K562 (cell line): ENCODE measurements at regions not wholly inside any gene's neighbourhood (a gene's known extent, or its start where the extent isn't known, plus 50 kb on each side); places are given as distances from the start of the nearest gene placed in this dataset.

ENCODE experiments used
- ATAC-seq: fragments of 200-7000 bp; cut with Tn5 transposase; 3 replicates; pipeline ENCODE4 v1.9.1; 2020; ENCODE audit warnings: moderate library complexity
- BruUV-seq: library from RNA; stranded (reverse); fragments of 400-500 nt; replicated peaks from 2 replicates; lab custom pipeline; 2021; lab: Mats Ljungman, UMichigan
- CTCF ChIA-PET: fragments of 300-600 bp; formaldehyde crosslinking; extraction: SDS; loops from one replicate; lab custom pipeline; 2021; ENCODE audit warnings: low intra/inter-chr PET ratio; lab: Yijun Ruan, JAX
- POLR2A ChIA-PET: fragments of 300-600, 350-650 bp; sonication (Branson Sonifier 250); formaldehyde crosslinking; extraction: SDS; loops from one replicate; lab custom pipeline; 2021; ENCODE audit warnings: antibody characterized with exemption, inconsistent platforms; lab: Yijun Ruan, JAX
- DNase-seq, 4 experiments: peaks; one replicate each; pipeline versions ENCODE4 v3.0.0 to v3.0.0-alpha.2; 2011 to 2018; ENCODE audit warnings: low spot score in 3 of 4, mixed read lengths in 3 of 4; ENCODE audit errors: extremely low read depth in 1 of 4
- FAIRE-seq: peaks from 2 replicates; lab custom pipeline; 2011; peaks lifted over from hg19 to GRCh38; lab: Jason Lieb, UNC
- H2AFZ ChIP-seq: 2 replicates; pipeline ENCODE4 v1.6.0; 2011; ENCODE audit warnings: low read depth, low read length, control low read depth, inconsistent platforms
- H3K27ac ChIP-seq: fragments of 200-600 bp; 3 replicates; pipeline ENCODE4 v1.8.0; 2011; ENCODE audit warnings: low read depth, mild to moderate bottlenecking, control low read depth, inconsistent platforms, low read length, moderate library complexity, mixed read lengths; ENCODE audit errors: extremely low read depth
- H3K27me3 ChIP-seq, 2 experiments: fragments of 300-600 bp in 1 of 2; 2 replicates in 1 of 2; 3 replicates in 1 of 2; pipeline versions ENCODE4 v1.6.0 to v1.8.0; 2011; ENCODE audit warnings: inconsistent platforms in 2 of 2, low read length in 2 of 2, mild to moderate bottlenecking in 1 of 2, mixed read lengths in 1 of 2, moderate library complexity in 1 of 2; ENCODE audit not compliant: control insufficient read depth in 2 of 2, insufficient read depth in 2 of 2
- H3K36me3 ChIP-seq: fragments of 300-600 bp; 3 replicates; pipeline ENCODE4 v1.8.0; 2011; ENCODE audit warnings: mild to moderate bottlenecking, low read length, inconsistent platforms; ENCODE audit not compliant: control insufficient read depth, insufficient read depth
- H3K4me1 ChIP-seq, 2 experiments: fragments of 200-600 bp in 1 of 2; replicated peaks in 1 of 2; 2 replicates in 1 of 2; 3 replicates in 1 of 2; pipeline versions ENCODE4 v1.5.1 to v1.8.0; 2011; ENCODE audit warnings: inconsistent platforms in 2 of 2, low read length in 2 of 2, mild to moderate bottlenecking in 1 of 2, mixed read lengths in 1 of 2, moderate library complexity in 1 of 2; ENCODE audit not compliant: control insufficient read depth in 2 of 2, insufficient read depth in 2 of 2
- H3K4me2 ChIP-seq: 2 replicates; pipeline ENCODE4 v1.6.1; 2011; ENCODE audit warnings: low read length, control low read depth, inconsistent platforms, mixed read lengths; ENCODE audit not compliant: insufficient read depth
- H3K4me3 ChIP-seq: fragments of 200-600 bp; sonication (generic), shearing (Covaris generic); 2 replicates; pipeline ENCODE4 v1.5.1; 2016; ENCODE audit warnings: control low read depth, inconsistent platforms
- H3K79me2 ChIP-seq: fragments of 200-600 bp; 3 replicates; pipeline ENCODE4 v1.8.0; 2011; ENCODE audit warnings: low read length, inconsistent platforms; ENCODE audit not compliant: control insufficient read depth, insufficient read depth
- H3K9ac ChIP-seq, 2 experiments: 2 replicates each; pipeline versions ENCODE4 v1.6.0 to v1.6.1; 2011; ENCODE audit warnings: low read depth in 2 of 2, low read length in 2 of 2, control low read depth in 1 of 2, inconsistent platforms in 1 of 2, mild to moderate bottlenecking in 1 of 2, mixed read lengths in 1 of 2; ENCODE audit not compliant: insufficient read depth in 1 of 2
- H3K9me1 ChIP-seq: one replicate; pipeline ENCODE4 v1.6.0; 2011; ENCODE audit warnings: inconsistent platforms, mild to moderate bottlenecking, low read length, moderate library complexity; ENCODE audit not compliant: control insufficient read depth, insufficient read depth
- H3K9me3 ChIP-seq: replicated peaks from 2 replicates; pipeline ENCODE4 v1.5.1; 2011; ENCODE audit warnings: low read depth, low read length, inconsistent platforms; ENCODE audit not compliant: control insufficient read depth, insufficient read depth
- H4K20me1 ChIP-seq: replicated peaks from 2 replicates; pipeline ENCODE4 v1.6.1; 2011; ENCODE audit warnings: low read length, inconsistent platforms, mixed read lengths; ENCODE audit not compliant: control insufficient read depth, insufficient read depth
- CBFA2T2 ChIP-seq: fragments of 450-650 bp; conservative IDR thresholded peaks from 2 replicates; pipeline ENCODE4 v1.6.1; 2017; ENCODE audit warnings: mild to moderate bottlenecking
- CEBPB ChIP-seq: fragments of 450-650 bp; IDR thresholded peaks from 2 replicates; pipeline ENCODE4 v1.6.1; 2016; ENCODE audit warnings: missing genetic modification characterization, missing compliant biosample characterization
- CEBPG ChIP-seq, 3 experiments: fragments of 200-800 bp in 1 of 3; sonication (Bioruptor generic) in 1 of 3; sonication (generic) in 1 of 3; formaldehyde crosslinking in 1 of 3; IDR thresholded peaks in 2 of 3; conservative IDR thresholded peaks in 1 of 3; 2 replicates each; pipeline versions ENCODE4 v1.6.1 to v1.8.0; 2016 to 2022; ENCODE audit warnings: missing compliant biosample characterization in 2 of 3, missing genetic modification characterization in 2 of 3, mild to moderate bottlenecking in 1 of 3, missing genetic modification reagents in 1 of 3
- NFRKB ChIP-seq: fragments of 450-650 bp; IDR thresholded peaks from 2 replicates; pipeline ENCODE4 v1.6.1; 2016; ENCODE audit warnings: low read depth
- TBP ChIP-seq: optimal IDR thresholded peaks from 2 replicates; pipeline ENCODE3; 2011; ENCODE audit warnings: low read depth, low read length, improper control_type of control experiment
- THAP7 ChIP-seq: fragments of 250-450 bp; sonication (Bioruptor Pico); IDR thresholded peaks from 2 replicates; pipeline ENCODE4 v1.5.0; 2021
- WHSC1 ChIP-seq: IDR thresholded peaks from one replicate; pipeline ENCODE4 v1.6.1; 2012; ENCODE audit warnings: low read length, control low read depth, inconsistent platforms
- ZBED1 ChIP-seq: IDR thresholded peaks from 2 replicates; pipeline ENCODE4 v1.6.1; 2014
- ZNF12 ChIP-seq: sonication (generic); formaldehyde crosslinking; IDR thresholded peaks from 2 replicates; pipeline ENCODE4 v1.4.0; 2020; ENCODE audit warnings: mild to moderate bottlenecking, missing genetic modification reagents
- ZNF445 ChIP-seq: fragments of 250-450 bp; sonication (Bioruptor Pico); IDR thresholded peaks from 2 replicates; pipeline ENCODE4 v1.4.0; 2020; ENCODE audit warnings: low read depth, mild to moderate bottlenecking, moderate library complexity
- ZNF764 ChIP-seq: fragments of 250-450 bp; sonication (Bioruptor Pico); IDR thresholded peaks from 2 replicates; pipeline ENCODE4 v1.4.0; 2020; ENCODE audit warnings: low read depth, mild to moderate bottlenecking, moderate library complexity
- WGBS: fragments of 100-300 bp; shearing (Covaris generic); methylation state at CpG from one replicate; pipeline ENCODE4 v1.1.6; 2016; ENCODE audit warnings: low coverage, mixed read lengths; ENCODE audit not compliant: insufficient coverage; ENCODE audit errors: missing lambda C conversion rate; 5-methylcytosine and 5-hydroxymethylcytosine counted together
- in situ Hi-C: fragments of 300-500 bp; cut with MboI; formaldehyde crosslinking; loops from 4 replicates; pipeline ENCODE4 v1.15.0; 2018; ENCODE audit warnings: inconsistent platforms, mixed read lengths
- intact Hi-C: fragments of 100-400 bp; cut with micrococcal nuclease; formaldehyde crosslinking; loops from 2 replicates; pipeline ENCODE4 v1.14.2; 2022

GRCh38 chr2:238688193-238689153 lies 159.4 kb upstream of the TWIST2 start:
- no TSS peak for BruUV-seq
- DNase-seq, result no peak
- Histone ChIP-seq H4K20me1 (no peaks in the 10 kb centered on the region; the same call in 1 of the 2 replicates), H3K4me1 (no peaks in the 10 kb centered on the region), H3K9ac (no peak overlapping the region), H3K9me1 (no peaks in the 10 kb centered on the region), H3K27me3 (peaks cover 0 to 12% of the 10 kb centered on the region in 2 experiments; a peak in 3 of 5 replicates), H3K36me3 (no peaks in the 10 kb centered on the region), H3K9me3 (no peaks in the 10 kb centered on the region), H3K79me2 (no peaks in the 10 kb centered on the region), H3K4me2 (no peak overlapping the region), H2AFZ (no peak overlapping the region), H3K27ac (no peak overlapping the region), H3K4me3 (no peak overlapping the region)
- ATAC-seq, result no peak
- in situ Hi-C loops (no loop called here), intact Hi-C loops (no loop called here)
- under 1% methylated on average over 23 of the region's 24 CpGs for WGBS
- POLR2A ChIA-PET, result no interaction called here
- FAIRE-seq, result no peak
- CTCF ChIA-PET, result no interaction called here
- no peak for TF ChIP-seq THAP7
- TF ChIP-seq ZNF764 (CRISPR knock-in tag), result no peak
- TF ChIP-seq TBP, result no peak
- no peak for TF ChIP-seq ZBED1
- TF ChIP-seq CBFA2T2, result no peak
- TF ChIP-seq WHSC1, result no peak
- TF ChIP-seq ZNF12 (CRISPR knock-in tag), result no peak
- peak; percentile 51; the same call in 1 of the 2 replicates for TF ChIP-seq CEBPB (tag)
- TF ChIP-seq ZNF445 (CRISPR knock-in tag), result no peak
- no peak for TF ChIP-seq NFRKB
- TF ChIP-seq CEBPG (CRISPR knock-in tag; IDR thresholded peaks at IDR 0.05), result no peak
- TF ChIP-seq CEBPG (tag; conservative IDR thresholded peaks at IDR 0.05 in 1 of 2, IDR thresholded peaks at IDR 0.05 in 1 of 2), result peak in 1 of 2 experiments; percentile 37; a peak in 1 of 4 replicates
